ENCODE measurements at regions not wholly inside any gene's neighbourhood (a gene's known extent, or its start where the extent isn't known, plus 50 kb on each side); places are given as distances from the start of the nearest gene placed in this dataset.

GRCh38 chr10:78973901-78974616 lies 94.7 kb upstream of the ZMIZ1 start:
- TF ChIP-seq, protein P1, sequence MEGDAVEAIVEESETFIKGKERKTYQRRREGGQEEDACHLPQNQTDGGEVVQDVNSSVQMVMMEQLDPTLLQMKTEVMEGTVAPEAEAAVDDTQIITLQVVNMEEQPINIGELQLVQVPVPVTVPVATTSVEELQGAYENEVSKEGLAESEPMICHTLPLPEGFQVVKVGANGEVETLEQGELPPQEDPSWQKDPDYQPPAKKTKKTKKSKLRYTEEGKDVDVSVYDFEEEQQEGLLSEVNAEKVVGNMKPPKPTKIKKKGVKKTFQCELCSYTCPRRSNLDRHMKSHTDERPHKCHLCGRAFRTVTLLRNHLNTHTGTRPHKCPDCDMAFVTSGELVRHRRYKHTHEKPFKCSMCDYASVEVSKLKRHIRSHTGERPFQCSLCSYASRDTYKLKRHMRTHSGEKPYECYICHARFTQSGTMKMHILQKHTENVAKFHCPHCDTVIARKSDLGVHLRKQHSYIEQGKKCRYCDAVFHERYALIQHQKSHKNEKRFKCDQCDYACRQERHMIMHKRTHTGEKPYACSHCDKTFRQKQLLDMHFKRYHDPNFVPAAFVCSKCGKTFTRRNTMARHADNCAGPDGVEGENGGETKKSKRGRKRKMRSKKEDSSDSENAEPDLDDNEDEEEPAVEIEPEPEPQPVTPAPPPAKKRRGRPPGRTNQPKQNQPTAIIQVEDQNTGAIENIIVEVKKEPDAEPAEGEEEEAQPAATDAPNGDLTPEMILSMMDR (IDR thresholded peaks at IDR 0.05), result no peak
- TF ChIP-seq POLR2A (IDR thresholded peaks at IDR 0.05), result no peak

Measured in testis (tissue), 2 donors.